ENCODE measurements at regions not wholly inside any gene's neighbourhood (a gene's known extent, or its start where the extent isn't known, plus 50 kb on each side); places are given as distances from the start of the nearest gene placed in this dataset.

DNA sequence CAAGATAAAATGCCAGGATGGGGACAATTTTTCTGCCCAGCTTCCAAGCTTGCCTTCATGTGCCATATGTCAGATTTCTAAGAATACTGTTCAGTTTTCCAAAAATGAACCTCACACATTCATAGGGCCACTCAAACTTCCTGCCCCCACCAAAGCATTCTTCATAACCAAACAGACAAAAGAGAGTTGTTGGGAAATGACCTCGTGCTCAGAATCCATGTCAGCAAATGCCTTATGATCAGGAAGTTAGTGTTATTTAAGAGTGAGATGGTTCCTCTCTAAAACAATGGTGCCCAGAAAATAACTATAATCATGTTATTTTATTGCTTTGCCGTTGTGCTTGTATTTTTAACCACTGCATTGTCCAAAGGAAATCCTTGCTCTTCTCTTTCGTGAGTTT is 208.2 kb downstream of the ZNF608 start:
- TF ChIP-seq JUND (IDR thresholded peaks at IDR 0.05; ENCODE audit: low read length) (no peak), CHD2 (IDR thresholded peaks at IDR 0.05; ENCODE audit: low read length) (no peak), ASH2L (IDR thresholded peaks at IDR 0.05; ENCODE audit: low read length) (no peak), POLR2A (IDR thresholded peaks at IDR 0.05; ENCODE audit: control extremely low read depth in 1 of 2, low read depth in 2 of 2, low read length in 2 of 2) (no peak), KDM1A (IDR thresholded peaks at IDR 0.05; ENCODE audit: borderline replicate concordance, low read length) (no peak), KDM5A (IDR thresholded peaks at IDR 0.05; ENCODE audit: low read length) (no peak), FOSL1 (IDR thresholded peaks at IDR 0.05; ENCODE audit: insufficient read depth, low read depth, low read length) (no peak), EZH2 (IDR thresholded peaks at IDR 0.05; ENCODE audit: low read depth, low read length, severe bottlenecking) (no peak), SIN3A (conservative IDR thresholded peaks at IDR 0.05 in 1 of 2, IDR thresholded peaks at IDR 0.05 in 1 of 2; ENCODE audit: low read depth in 1 of 2, low read length in 2 of 2) (no peak), JUN (IDR thresholded peaks at IDR 0.05; ENCODE audit: low read depth, low read length) (no peak), NRF1 (IDR thresholded peaks at IDR 0.05; ENCODE audit: low read depth, low read length) (no peak)
- TF ChIP-seq, protein P1, sequence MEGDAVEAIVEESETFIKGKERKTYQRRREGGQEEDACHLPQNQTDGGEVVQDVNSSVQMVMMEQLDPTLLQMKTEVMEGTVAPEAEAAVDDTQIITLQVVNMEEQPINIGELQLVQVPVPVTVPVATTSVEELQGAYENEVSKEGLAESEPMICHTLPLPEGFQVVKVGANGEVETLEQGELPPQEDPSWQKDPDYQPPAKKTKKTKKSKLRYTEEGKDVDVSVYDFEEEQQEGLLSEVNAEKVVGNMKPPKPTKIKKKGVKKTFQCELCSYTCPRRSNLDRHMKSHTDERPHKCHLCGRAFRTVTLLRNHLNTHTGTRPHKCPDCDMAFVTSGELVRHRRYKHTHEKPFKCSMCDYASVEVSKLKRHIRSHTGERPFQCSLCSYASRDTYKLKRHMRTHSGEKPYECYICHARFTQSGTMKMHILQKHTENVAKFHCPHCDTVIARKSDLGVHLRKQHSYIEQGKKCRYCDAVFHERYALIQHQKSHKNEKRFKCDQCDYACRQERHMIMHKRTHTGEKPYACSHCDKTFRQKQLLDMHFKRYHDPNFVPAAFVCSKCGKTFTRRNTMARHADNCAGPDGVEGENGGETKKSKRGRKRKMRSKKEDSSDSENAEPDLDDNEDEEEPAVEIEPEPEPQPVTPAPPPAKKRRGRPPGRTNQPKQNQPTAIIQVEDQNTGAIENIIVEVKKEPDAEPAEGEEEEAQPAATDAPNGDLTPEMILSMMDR (IDR thresholded peaks at IDR 0.05; ENCODE audit: control extremely low read depth in 1 of 3, insufficient read depth in 1 of 3, low read depth in 1 of 3, low read length in 3 of 3): no peak
- TF ChIP-seq, protein P2, sequence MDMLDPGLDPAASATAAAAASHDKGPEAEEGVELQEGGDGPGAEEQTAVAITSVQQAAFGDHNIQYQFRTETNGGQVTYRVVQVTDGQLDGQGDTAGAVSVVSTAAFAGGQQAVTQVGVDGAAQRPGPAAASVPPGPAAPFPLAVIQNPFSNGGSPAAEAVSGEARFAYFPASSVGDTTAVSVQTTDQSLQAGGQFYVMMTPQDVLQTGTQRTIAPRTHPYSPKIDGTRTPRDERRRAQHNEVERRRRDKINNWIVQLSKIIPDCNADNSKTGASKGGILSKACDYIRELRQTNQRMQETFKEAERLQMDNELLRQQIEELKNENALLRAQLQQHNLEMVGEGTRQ (IDR thresholded peaks at IDR 0.05; ENCODE audit: low read length): no peak

Measured in H1 (cell line).